HG03460 (cell line): ENCODE measurements at regions not wholly inside any gene's neighbourhood (a gene's known extent, or its start where the extent isn't known, plus 50 kb on each side); places are given as distances from the start of the nearest gene placed in this dataset.
"Not testable (repeated sequence)": the region's sequence is repeated elsewhere in the genome, so short reads cannot be mapped to it uniquely, and the experiment has no call there.

Source experiments
- ATAC-seq: cut with Tn5 transposase; IDR thresholded peaks from one replicate; pipeline ENCODE4 v1.9.1; 2021; ENCODE audit not compliant: unreplicated experiment

GRCh38 chr22:46040471-46041465 lies 63.8 kb upstream of the WNT7B start:
- no peak for ATAC-seq

GRCh38 chr22:46041642-46042041 lies 64.7 kb upstream of the WNT7B start:
- ATAC-seq, result no peak

- ATAC-seq, result no peak
Measured at GRCh38 chr22:46042786-46043185, 65.8 kb upstream of the WNT7B start.

GRCh38 chr22:46043339-46043738 lies 66.4 kb upstream of the WNT7B start:
- ATAC-seq, result no peak

- ATAC-seq, result no peak
Measured at GRCh38 chr22:46043816-46044620, 67.1 kb upstream of the WNT7B start.

GRCh38 chr22:46044621-46045458 lies 67.9 kb upstream of the WNT7B start:
- ATAC-seq, result no peak

- no peak for ATAC-seq
Measured at GRCh38 chr22:46045459-46046298, 68.7 kb upstream of the WNT7B start.

GRCh38 chr22:46046299-46046685 lies 69.3 kb upstream of the WNT7B start:
- ATAC-seq, result no peak

GRCh38 chr22:46047226-46047625 lies 70.3 kb upstream of the WNT7B start:
- ATAC-seq, result no peak

GRCh38 chr22:46047841-46048595 lies 71.1 kb upstream of the WNT7B start:
- ATAC-seq, result no peak

- ATAC-seq, result not testable (repeated sequence)
Measured at GRCh38 chr22:46048661-46049060, 71.7 kb upstream of the WNT7B start.

- ATAC-seq, result no peak
Measured at GRCh38 chr22:46049726-46050450, 72.9 kb upstream of the WNT7B start.

- no peak for ATAC-seq
Measured at GRCh38 chr22:46050451-46050845, 73.5 kb upstream of the WNT7B start.

- ATAC-seq, result no peak
Measured at GRCh38 chr22:46050916-46051614, 74.1 kb upstream of the WNT7B start.

- no peak for ATAC-seq
Measured at GRCh38 chr22:46051646-46052045, 74.7 kb upstream of the WNT7B start.

GRCh38 chr22:46052331-46052771 lies 75.4 kb upstream of the WNT7B start:
- no peak for ATAC-seq

GRCh38 chr22:46052801-46053562 lies 76.0 kb upstream of the WNT7B start:
- no peak for ATAC-seq
